ENCODE measurements at regions not wholly inside any gene's neighbourhood (a gene's known extent, or its start where the extent isn't known, plus 50 kb on each side); places are given as distances from the start of the nearest gene placed in this dataset.

DNA sequence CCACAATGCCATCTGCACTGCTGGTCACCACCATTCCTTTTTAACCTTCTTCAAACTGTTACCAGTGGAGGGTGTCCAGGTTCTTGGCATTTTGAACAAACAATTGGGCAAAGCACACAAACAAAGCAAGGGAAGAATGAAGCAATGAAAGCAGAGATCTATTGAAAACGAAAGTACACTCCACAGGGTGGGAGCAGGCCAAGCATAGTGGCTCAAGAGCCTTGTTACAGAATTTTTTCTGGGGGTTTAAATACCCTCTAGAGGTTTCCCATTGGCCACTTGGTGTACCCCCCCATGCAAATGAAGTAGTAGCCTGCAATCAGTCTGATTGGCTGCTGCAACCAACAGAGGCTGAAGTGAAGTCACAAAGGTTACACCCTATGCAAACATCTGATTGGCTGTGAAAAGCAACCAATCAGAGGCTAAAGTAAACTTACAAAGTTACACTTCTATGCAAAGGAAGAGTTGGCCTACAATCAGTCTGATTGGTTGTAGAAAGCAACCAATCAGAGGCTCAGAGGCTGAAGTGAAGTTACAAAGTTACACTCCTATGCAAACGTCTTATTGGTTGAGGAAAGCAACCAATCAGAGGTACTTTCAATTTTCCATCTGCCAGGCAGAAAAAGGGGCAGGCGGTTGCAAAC, 103.2 kb upstream of the WAC start:
- Histone ChIP-seq H3K4me3 (no peak overlapping the region), H3K27me3 (no peaks in the 10 kb centered on the region), H3K27ac (no peak overlapping the region), H3K4me1 (no peaks in the 10 kb centered on the region), H3K9me3 (no peaks in the 10 kb centered on the region), H3K36me3 (no peaks in the 10 kb centered on the region), H3K9ac (ENCODE audit: low read depth in 2 of 2, low read length in 2 of 2) (no peak overlapping the region)
- intact Hi-C loops (cut with DNase I), result loop anchor here (10.0 kb wide), 2 partner anchors 155 to 195 kb away; no protein-coding TSS in a partner anchor
- TF ChIP-seq, protein P1, sequence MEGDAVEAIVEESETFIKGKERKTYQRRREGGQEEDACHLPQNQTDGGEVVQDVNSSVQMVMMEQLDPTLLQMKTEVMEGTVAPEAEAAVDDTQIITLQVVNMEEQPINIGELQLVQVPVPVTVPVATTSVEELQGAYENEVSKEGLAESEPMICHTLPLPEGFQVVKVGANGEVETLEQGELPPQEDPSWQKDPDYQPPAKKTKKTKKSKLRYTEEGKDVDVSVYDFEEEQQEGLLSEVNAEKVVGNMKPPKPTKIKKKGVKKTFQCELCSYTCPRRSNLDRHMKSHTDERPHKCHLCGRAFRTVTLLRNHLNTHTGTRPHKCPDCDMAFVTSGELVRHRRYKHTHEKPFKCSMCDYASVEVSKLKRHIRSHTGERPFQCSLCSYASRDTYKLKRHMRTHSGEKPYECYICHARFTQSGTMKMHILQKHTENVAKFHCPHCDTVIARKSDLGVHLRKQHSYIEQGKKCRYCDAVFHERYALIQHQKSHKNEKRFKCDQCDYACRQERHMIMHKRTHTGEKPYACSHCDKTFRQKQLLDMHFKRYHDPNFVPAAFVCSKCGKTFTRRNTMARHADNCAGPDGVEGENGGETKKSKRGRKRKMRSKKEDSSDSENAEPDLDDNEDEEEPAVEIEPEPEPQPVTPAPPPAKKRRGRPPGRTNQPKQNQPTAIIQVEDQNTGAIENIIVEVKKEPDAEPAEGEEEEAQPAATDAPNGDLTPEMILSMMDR (IDR thresholded peaks at IDR 0.05), result no peak
- DNase-seq, result peak; percentile 2

- Histone ChIP-seq H3K36me3 (no peaks in the 10 kb centered on the region), H3K9ac (ENCODE audit: low read depth in 2 of 2, low read length in 2 of 2) (no peak overlapping the region), H3K4me1 (no peaks in the 10 kb centered on the region), H3K9me3 (no peaks in the 10 kb centered on the region), H3K27ac (no peak overlapping the region), H3K27me3 (no peaks in the 10 kb centered on the region), H3K4me3 (no peak overlapping the region)
- TF ChIP-seq, protein P1 (IDR thresholded peaks at IDR 0.05), result no peak
- intact Hi-C loops (cut with DNase I), result loop anchor here (10.0 kb wide), 2 partner anchors 154 to 194 kb away; no protein-coding TSS in a partner anchor
- DNase-seq, result no peak
Measured at GRCh38 chr10:28431139-28431538, 101.8 kb upstream of the WAC start.

DNA sequence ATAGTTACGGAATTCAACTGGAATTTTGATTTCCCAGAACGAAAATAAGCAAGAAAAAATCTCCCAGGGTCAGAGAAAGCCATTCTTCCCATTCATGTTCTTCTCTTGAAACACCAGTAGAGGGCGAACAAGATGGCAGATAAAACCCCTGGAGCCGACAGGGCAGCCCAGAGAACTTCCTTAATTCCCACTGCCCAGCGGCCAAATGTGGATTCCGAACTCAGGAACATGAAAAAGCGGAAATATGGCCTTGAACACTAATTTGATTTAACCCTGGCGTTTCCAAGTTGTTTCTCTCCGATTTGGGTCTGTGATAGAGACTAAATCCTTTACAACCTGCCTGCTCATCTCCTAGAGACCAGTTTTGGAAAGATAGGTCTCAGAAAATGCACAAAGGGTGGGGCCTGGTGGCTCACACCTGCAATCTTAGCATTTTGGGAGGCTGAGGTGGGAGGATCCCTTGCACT, 100.7 kb upstream of the WAC start:
- H3K4me1 ChIP-seq, result no peaks in the 10 kb centered on the region
- H3K4me3 ChIP-seq, result no peak overlapping the region
- H3K9ac ChIP-seq (ENCODE audit: low read depth in 2 of 2, low read length in 2 of 2), result no peak overlapping the region

GRCh38 chr10:28434063-28434462, 98.9 kb upstream of the WAC start:
- intact Hi-C loops (cut with DNase I), result loop anchor here (10.0 kb wide), 2 partner anchors 151 to 191 kb away; no protein-coding TSS in a partner anchor

More for the DNA sequence above, 100.7 kb upstream of the WAC start:
- Histone ChIP-seq H3K27ac (no peak overlapping the region), H3K36me3 (no peaks in the 10 kb centered on the region), H3K9me3 (no peaks in the 10 kb centered on the region), H3K27me3 (no peaks in the 10 kb centered on the region)
- intact Hi-C loops (cut with DNase I), result loop anchor here (10.0 kb wide), 2 partner anchors 153 to 193 kb away; no protein-coding TSS in a partner anchor
- peak; percentile 60 for DNase-seq
- TF ChIP-seq, protein P1 (IDR thresholded peaks at IDR 0.05), result peak; percentile 71

DNA sequence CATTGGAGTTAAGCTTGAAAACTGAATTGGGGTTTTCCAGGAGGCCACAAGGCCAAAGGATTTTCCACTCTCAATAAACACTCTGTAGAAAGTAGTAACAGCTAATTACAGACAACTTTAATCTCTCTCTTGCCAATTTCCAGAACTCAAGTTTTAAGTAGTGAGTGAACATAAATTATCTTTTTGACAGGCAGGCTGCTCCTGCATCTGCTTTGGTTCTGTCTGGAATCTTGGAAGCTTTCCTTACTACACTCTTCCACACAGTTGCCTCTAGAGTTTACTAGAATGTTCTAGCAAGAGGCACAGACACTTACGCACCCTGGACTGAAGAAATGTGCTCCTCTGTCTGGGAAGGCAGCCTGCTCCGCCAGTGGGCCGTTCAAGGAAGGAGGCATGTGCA, 90.5 kb upstream of the WAC start:
- H3K9me3 ChIP-seq, result no peaks in the 10 kb centered on the region
- no peak for DNase-seq
- TF ChIP-seq, protein P1 (IDR thresholded peaks at IDR 0.05), result no peak
- H3K9ac ChIP-seq (ENCODE audit: low read depth in 2 of 2, low read length in 2 of 2), result no peak overlapping the region
- H3K4me3 ChIP-seq, result no peak overlapping the region
- no peaks in the 10 kb centered on the region for H3K27me3 ChIP-seq
- H3K36me3 ChIP-seq, result no peaks in the 10 kb centered on the region
- H3K4me1 ChIP-seq, result no peaks in the 10 kb centered on the region
- H3K27ac ChIP-seq, result no peak overlapping the region
- intact Hi-C loops (cut with DNase I), result no loop called here

More at GRCh38 chr10:28434063-28434462, 98.9 kb upstream of the WAC start:
- Histone ChIP-seq H3K4me3 (no peak overlapping the region), H3K27me3 (no peaks in the 10 kb centered on the region), H3K27ac (no peak overlapping the region), H3K4me1 (no peaks in the 10 kb centered on the region), H3K9ac (ENCODE audit: low read depth in 2 of 2, low read length in 2 of 2) (no peak overlapping the region), H3K9me3 (no peaks in the 10 kb centered on the region), H3K36me3 (no peaks in the 10 kb centered on the region)
- TF ChIP-seq, protein P1 (IDR thresholded peaks at IDR 0.05), result no peak
- no peak for DNase-seq

Data from colonic mucosa (tissue), 4 donors.